PC-3 (cell line): ENCODE measurements at regions not wholly inside any gene's neighbourhood (a gene's known extent, or its start where the extent isn't known, plus 50 kb on each side); places are given as distances from the start of the nearest gene placed in this dataset.

ENCODE experiments used
- EZH2 ChIP-seq: fragments of 300-600 bp; sonication (generic); IDR thresholded peaks from one replicate; pipeline ENCODE4 v1.6.1; 2017; ENCODE audit warnings: antibody characterized with exemption, mild to moderate bottlenecking, low read length; ENCODE audit not compliant: unreplicated experiment
- TF ChIP-seq, protein P1 (sequence below): fragments of 300-600 bp; sonication (generic); conservative IDR thresholded peaks from 2 replicates; pipeline ENCODE4 v1.5.1; 2017; ENCODE audit warnings: antibody characterized with exemption, low read depth, mild to moderate bottlenecking, low read length

DNA sequence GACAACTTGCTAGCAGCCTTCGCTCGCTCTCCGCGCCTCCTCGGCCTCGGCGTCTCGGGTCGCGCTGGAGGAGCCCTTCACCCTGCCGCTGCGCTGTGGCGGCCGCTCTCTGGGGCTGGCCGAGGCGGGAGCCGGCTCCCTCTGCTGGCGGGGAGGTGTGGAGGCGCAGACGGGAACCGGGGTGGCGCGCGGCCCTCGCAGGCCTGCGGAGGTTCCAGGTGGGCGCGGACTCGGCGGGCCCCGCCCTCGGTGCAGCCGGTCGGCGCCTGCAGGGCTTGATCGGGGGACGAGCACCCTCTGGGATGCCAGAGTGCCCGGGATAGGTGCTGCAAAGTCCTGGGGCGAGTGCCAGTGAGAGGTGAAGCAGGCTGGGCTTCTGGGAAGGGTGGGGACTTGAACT is 989.9 kb downstream of the ROBO2 start:
- TF ChIP-seq, protein P1, sequence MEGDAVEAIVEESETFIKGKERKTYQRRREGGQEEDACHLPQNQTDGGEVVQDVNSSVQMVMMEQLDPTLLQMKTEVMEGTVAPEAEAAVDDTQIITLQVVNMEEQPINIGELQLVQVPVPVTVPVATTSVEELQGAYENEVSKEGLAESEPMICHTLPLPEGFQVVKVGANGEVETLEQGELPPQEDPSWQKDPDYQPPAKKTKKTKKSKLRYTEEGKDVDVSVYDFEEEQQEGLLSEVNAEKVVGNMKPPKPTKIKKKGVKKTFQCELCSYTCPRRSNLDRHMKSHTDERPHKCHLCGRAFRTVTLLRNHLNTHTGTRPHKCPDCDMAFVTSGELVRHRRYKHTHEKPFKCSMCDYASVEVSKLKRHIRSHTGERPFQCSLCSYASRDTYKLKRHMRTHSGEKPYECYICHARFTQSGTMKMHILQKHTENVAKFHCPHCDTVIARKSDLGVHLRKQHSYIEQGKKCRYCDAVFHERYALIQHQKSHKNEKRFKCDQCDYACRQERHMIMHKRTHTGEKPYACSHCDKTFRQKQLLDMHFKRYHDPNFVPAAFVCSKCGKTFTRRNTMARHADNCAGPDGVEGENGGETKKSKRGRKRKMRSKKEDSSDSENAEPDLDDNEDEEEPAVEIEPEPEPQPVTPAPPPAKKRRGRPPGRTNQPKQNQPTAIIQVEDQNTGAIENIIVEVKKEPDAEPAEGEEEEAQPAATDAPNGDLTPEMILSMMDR: no peak
- no peak for TF ChIP-seq EZH2
